HG02973 (cell line): ENCODE measurements at regions not wholly inside any gene's neighbourhood (a gene's known extent, or its start where the extent isn't known, plus 50 kb on each side); places are given as distances from the start of the nearest gene placed in this dataset.
"Not testable (repeated sequence)": the region's sequence is repeated elsewhere in the genome, so short reads cannot be mapped to it uniquely, and the experiment has no call there.

Source experiments
- ATAC-seq: cut with Tn5 transposase; IDR thresholded peaks from one replicate; pipeline ENCODE4 v1.9.1; 2021; ENCODE audit warnings: moderate library complexity; ENCODE audit not compliant: unreplicated experiment

DNA sequence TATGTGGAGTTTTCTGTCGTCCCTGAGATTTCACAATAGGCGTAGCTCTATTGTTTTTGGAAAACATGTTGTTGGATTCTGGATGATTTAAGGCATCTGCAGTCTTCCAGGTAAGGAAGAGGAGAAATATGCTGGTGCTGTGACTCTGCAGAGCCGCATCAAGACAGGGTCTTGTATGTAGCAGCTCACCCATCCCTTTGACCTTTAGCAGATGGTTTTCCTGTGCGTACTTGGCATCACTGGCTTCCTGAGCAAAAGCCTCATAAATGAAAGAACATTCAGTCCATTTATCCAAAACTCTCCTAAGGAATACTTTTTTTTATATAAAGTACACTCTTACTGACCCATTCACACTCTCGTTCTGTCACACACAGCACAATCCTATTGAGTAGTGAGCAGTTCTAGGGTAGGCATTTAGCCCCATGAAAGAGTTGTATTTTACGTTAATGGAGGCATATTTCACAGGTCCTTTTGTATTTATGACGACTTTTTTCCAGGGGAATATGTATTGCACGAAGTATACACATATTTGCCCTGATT is 443.9 kb downstream of the STK39 start:
- ATAC-seq, result no peak

DNA sequence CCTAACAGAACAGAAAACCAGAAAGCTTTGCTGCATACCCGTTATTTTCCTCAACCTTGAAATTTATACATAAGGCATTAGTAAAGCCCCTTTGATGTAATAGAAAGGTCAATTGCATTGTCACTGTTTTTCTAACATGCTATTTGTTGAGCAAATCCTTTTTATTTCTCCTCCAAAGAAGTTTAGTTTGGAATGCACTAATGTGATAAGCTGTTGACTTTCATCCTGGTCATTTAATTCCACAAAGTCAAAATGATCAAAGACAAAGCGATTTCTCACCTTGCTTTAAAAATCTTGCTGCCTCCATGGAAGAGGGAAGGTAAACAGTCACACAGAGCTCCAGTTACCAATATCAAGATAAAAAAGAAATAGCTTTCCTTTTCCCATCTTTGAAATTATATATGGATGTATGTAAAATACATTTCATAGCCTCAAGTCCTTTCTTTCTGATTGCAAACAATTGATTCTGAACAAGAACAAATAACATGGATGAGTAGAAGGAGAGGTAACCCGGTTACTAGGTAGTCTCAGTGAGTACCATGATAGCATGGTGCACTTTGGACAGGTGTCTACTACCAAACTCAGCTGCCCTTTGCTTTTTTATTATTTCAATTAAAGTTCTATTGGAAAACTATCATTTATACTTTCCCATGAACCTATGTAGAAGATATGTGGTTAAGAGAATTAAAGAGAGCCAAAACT is 452.7 kb downstream of the STK39 start:
- ATAC-seq, result no peak

DNA sequence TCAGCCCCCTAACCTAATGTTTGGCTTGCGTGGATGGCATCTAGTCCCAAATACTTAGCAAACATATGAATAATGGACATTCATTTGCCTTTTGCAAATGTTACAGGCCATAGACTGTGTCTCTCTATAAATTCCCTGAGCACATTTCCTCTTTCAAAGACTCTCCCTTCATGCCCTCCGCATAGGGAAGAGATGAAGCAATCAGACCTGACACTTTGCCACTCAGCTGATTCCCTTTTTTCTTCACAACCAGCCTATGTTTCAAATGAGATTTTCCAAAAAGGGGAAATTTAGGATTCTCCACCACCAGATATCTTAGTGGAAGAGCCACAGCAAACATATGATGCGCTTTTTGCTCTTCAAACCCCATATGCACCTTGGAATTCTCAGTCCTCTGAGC is 453.7 kb downstream of the STK39 start:
- no peak for ATAC-seq

DNA sequence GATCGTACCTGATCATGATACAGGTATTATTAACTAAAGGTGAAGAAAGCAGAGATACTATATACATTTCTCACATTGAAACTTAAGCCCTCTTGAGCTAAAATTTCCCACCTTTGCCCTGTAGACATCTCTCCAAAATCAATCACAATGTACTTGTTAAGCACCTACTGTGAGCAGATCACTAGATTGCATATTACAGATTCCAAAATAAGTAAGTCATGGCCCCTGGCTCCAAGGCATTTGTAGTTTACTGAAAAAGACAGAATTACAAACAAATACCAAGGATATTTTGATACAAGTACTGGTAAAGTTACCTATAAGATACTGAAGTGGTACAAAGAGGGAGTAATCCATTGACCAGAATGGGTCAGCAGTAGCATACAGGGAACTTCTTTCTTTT is 455.3 kb downstream of the STK39 start:
- ATAC-seq, result no peak

DNA sequence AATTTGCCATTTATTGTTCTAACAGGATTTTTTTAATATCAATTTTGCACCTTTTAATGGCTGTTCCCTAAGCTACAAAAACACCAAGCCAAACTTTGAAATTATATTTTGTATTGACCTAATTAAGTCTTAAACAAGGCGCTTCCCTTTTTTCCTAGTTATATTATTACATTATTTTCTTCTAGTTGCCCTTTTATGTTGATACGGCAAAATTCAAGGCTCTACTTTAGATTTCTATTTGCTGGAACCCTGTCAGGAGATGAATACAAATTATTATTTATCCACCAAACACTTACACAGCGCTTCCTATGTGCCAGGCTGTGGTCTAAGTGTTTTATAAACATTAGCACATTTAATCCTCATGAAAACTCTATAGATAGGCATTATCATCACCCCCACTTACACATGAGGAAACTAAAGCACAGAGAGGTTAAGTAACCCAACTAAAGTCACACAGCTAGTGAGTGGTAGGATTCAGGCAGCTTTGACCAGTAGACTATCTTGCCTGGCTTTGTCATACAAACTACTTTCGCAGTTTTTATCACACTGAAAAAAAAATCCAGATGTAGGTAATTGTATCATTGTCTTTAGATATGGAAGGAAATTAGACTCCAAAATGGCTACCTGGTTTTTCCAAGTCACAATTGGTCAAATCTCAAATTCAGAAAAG is 456.5 kb downstream of the STK39 start:
- ATAC-seq, result no peak

DNA sequence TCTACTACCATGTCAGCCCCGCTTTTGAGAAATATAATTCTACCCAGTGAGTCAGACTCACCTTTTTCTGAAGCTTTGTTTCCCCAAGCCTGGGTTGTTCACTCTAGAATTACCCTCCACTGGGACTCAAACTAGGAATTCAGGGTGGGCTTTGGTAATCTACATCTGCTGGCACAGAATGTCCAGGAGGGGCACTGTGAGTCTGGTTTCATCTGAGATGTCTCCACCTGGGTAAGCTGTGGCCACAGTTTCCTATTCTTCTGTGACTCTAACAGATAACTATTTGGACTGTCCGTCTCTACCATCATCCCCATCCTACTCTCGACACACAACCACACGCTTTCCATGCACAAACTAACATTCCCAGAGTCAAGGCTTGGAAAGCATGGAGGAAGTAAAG is 457.2 kb downstream of the STK39 start:
- no peak for ATAC-seq

DNA sequence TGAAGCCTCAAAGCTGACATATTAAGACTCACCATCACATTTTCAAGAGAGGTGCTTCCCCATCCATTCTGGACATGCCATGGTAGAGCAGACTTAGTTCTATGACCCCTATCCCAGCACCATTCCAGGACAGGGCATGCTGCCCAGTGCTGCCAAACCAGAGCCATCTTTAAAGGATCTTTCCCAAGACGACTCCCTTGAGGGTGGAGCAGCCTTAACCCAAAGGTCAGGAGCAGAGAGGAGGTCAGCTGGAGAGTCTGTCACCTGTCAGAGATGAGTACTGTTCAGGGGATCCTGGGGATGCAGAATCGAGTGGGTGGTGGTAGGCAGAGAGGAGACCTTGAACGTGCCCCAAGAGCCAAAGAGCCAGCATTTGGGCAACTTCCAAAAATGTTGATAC is 459.8 kb downstream of the STK39 start:
- ATAC-seq, result no peak

DNA sequence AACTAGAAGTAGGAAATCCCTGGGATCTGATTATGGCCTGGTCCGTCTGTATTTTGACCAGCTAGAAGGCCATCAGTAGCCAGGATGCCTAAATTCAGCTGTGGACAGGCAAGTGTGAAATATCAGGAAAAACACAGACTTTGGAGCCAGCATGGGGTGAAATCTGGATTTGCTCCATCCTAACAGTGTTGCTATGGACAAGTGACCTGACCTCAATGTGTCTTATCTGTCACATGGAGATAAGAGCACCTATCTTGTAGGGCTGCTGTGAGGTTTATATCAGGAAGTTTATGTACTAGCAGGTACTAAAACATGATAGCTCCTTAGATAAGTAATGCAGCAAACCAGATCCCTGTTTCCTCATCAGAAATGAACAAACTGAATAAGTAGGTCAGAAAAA is 460.4 kb downstream of the STK39 start:
- no peak for ATAC-seq

DNA sequence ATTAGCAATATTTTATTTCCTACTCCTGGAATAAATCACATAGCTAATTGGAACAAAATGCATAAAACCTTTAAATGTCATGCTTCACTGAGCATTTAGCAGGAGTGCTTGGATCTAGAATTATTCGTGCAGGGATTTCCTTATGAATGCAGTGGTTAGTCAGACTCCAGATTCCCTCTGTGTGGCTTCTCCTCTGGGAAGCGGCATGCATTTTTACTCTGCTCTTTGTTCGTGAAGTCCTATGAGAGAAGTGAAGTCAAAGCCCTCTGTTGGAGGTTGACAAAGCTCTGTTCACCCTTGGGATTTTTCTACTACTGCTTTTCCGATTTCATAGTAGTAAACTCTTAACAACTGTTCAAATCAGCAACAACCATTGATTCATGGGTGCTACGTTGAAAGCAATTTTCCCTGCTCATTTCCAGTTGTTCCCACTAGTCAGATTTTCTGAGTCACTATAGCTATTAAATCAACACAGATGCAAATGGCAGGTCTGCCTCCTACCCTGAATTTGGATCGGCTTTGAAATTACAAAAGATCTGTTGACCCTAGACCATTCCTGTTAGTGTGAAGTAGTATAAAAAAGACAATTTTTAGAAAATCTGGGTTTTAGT is 461.7 kb downstream of the STK39 start:
- ATAC-seq, result no peak

DNA sequence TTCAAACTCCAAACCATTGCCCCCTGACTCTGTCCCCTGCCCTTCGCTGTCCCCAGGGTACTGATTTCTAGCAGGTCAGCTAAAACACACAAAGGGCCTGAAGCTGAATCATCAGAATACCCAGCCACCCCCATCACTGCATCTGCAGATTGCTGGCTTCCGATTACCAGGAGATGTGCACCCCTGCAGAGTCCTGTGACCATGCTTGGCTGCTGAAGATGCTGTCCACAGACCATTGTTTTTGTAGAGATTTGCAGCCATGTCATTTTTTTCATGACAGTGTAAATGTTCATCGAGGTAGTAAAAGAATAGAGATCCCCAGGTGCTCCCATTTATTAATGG is 463.3 kb downstream of the STK39 start:
- ATAC-seq, result no peak

DNA sequence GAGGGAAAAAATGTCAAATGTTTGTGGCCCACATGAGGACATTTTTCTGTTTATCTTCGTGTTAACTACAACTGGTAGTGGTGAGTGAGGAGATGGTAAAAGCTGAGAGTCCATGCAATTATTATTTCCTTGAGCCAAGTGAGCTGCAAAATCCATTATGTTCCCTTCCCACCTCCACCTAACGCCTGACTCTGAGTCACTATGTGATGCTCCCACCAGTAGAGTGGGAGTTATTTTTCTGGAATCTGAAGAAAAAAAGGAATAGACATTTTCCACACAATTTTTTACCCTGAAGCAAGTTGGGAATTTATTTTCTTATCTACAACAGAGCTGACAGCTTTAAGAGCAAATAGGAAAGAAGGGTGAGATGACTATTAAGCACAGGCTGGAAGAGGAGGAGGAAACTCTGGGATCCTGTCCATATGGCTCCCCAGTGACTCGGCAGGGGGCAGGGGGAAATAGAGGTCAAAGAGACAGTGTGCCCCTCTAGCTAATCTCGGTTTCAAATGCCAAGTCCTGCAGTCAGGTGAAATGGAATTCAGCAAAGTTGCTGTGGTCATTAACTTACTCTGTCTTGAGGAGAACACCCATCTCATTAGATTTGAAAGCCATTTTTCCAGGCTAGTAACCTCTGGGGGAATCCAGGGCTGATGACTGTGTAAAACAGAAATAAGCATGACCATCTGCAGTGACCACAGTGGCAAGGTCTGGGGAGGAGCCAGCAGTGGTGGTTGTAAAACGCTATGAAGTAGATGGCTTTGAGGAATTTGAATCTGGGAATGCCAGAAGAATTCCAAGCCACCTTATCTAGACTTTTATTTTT is 463.9 kb downstream of the STK39 start:
- ATAC-seq, result no peak

DNA sequence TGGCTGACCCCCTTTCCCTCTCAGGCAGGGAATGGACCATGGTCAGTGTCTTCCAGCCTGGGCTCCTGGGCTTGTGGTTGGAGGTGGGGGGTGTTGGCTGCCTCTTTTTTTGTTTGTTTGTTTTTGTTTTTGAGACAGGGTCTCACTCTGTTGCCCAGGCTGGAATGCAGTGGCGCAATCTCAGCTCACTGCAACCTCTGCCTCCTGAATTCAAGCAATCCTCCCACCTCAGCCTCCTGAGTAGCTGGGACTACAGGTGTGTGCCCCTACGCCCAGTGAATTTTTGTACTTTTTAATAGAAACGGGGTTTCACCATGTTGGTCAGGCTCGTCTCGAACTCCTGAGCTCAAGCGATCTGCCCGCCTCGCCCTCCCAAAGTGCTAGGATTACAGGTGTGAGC is 465.8 kb downstream of the STK39 start:
- not testable (repeated sequence) for ATAC-seq

DNA sequence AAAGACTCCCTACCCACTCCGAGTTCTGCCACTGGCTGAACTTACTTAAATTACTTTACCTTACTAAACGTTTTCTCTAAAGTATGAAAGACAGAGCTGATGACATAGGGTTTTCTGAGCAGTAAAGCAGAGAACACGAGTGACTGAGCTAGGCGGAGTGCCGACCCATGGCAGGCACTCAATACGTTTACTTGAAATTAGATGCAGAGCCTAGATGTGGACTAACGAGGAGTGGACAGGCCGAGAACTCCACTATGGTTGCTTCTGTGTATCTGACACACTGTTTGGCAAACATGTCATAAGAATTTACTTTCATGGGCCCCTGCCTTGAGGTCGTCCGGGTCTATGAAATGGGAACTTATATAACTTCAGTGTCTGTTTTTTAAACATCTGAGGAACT is 471.0 kb downstream of the STK39 start:
- ATAC-seq, result no peak

DNA sequence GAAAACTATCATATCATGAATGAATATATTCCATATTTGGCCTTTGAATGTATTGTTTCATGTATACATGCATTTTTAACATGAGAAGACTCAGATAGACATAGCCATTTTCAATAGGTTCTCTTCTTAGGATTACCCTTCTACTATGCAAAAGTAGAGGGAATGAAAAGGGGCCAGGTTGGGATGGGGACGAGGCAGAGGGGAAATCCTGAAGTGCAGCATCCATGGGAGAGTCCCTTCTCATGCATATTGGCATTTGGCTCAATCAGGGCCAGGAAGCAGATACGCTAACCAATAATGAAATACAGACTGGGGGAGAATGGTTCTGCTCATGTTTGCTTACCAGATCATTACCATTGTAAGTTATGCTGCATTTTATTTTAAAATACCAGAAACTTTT is 475.8 kb downstream of the STK39 start:
- ATAC-seq, result no peak

DNA sequence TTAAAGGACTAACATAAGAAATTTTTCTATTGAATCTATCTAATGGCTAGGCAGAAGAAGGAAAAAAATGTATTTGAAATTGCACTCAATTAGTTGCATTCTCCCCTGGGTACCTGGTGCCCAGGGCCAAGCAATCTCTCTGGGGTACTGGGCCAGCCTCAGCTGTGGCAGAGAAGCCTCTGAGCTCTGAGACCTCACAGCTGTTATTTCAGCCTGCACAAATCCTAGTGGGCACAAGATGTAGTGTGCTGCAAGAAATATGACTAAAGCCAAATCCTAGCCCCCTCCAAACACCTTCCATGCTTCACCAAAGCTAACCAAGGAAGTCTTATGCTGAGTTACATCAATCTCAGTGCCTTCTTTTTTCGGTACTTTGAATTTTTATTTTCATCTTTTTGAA is 478.4 kb downstream of the STK39 start:
- no peak for ATAC-seq

DNA sequence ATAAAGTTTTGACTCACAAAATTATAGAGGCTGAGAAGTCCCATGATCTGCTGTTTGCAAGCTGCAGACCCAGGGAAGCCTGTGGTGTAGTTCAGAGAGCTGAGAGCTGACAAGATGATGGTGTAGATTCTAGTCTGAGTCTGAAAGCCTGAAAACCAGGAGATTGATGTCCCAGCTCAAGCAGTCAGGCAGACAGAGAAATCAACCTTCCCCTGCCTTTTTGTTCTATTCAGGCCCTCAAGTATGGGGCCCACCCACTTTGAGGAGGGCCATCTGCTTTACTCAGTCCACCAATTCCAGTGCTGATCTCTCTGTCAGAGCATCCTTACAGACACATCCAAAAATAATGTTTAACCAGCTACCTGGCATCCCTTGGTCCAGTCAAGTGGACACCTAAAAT is 479.6 kb downstream of the STK39 start:
- ATAC-seq, result no peak

DNA sequence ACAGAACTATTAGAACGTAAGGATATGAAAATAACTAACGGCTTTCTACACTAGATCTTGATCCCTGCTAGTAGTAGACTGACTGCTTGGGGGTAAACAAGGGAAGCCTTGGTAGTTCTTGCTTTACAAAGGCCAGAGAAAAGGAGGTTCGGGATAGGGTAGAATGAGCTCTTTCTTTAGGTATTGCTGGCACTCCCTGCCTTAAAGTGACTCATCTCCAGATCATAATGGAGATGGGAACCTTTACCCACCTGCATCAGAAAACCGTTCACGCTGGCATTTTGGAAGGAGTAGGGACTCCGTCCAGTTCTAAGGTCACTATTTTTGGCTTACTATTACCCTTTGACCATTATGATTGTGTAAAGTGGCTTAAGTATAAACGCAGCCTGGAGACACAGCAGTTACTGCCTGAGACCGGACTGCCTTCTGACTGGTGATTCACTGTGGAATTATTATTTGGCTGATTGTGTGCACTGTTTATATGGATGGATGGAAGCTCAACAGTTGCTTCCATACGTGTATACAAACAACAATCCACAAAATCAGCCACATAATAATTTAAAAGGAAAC is 482.5 kb downstream of the STK39 start:
- no peak for ATAC-seq

DNA sequence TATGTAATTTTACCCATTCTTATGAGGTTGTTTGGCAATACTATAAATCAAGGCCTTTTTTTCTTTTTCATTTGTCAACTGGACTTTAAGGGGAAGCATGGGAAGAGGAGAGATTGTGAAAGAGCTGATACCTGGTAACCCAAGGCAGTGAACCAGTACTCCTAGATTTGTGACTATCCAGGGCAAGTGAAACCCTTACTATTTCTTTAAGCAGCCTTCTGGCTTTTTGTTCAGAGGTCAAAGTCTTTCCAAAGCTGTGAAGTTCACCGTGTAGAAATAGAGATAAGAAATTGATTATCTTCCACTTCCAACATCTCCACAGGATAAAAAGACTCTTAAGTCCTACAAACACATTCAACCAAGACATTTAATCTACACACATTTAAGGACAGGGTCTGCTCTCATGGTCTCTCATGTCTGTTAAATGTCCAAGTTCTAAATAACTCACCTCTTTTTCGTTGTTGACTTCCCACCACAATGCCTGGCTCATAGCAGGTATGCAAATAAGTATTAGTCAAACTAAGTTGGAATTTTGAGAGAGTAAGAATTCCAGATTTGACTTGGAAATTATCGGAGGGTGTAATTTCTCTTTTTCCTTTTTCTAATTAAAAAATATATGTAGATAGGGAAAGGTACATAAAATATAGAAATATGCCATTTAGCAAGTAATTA is 485.8 kb downstream of the STK39 start:
- no peak for ATAC-seq

DNA sequence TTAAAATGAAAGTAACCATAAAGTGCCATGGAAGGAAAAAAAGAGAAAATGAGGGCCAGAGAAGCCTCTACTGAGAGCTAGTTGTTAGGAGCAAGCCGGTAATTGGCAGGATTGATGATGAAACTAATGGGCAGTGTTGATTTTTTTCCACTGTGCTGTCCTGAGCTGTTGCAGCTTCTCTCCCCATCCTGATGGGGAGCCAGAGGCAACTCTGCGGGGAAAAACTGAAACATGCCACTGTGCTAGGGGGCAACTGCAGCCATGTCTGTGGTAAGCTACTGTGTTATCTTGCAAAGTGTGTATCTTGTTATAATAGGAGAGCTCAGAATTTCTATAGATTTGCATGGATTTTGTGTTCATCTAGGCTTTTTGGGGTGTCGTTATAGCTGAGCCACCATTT is 487.9 kb downstream of the STK39 start:
- no peak for ATAC-seq

DNA sequence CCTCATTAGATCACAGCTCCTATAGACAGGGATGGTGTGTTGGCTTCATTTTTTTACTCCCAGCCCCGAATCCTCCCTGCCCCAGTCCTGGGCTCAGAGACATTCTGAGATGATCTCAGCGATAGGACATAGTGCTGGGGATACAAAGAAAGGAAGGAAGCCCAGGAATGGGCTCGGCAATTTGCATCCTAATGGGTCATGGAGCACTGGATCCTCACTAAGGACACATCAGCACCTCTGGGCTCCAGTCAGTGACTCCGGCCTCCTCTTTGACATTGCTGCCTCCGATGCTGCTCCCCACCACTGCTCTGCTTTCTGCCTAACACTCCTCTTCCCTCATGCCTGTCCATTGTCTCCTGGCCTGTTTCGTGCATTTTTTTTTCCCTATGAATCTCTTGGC is 489.1 kb downstream of the STK39 start:
- no peak for ATAC-seq

DNA sequence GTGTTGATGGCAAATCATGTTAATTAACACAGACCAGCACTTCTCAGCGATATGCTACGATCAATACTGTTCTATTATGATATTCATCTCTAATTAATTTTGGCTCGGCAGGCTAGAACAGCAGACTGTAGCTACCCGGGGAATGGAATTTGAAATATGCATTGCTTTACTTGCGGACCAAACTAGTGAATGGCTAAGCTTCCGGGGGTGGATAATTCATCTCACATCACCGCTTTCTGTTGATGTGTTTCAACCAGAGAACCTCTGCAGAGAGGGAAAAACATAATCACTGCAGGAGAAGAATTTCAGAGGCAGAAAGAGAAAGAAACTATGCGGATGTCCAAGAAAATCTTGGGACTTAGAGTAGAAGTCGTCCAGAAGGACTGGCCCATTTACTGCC is 490.9 kb downstream of the STK39 start:
- no peak for ATAC-seq
